HEK293 (cell line): ENCODE measurements at regions not wholly inside any gene's neighbourhood (a gene's known extent, or its start where the extent isn't known, plus 50 kb on each side); places are given as distances from the start of the nearest gene placed in this dataset.

Experiments used
- IKZF3 ChIP-seq: fragments of 450-650 bp; IDR thresholded peaks from 2 replicates; pipeline ENCODE4 v1.5.0; 2018; ENCODE audit warnings: missing biosample characterization, mild to moderate bottlenecking, missing genetic modification characterization, moderate library complexity
- SALL2 ChIP-seq: fragments of 450-650 bp; formaldehyde crosslinking; IDR thresholded peaks from 2 replicates; pipeline ENCODE4 v1.5.0; 2017; ENCODE audit warnings: missing biosample characterization, mild to moderate bottlenecking, missing genetic modification characterization, borderline replicate concordance
- ZBTB1 ChIP-seq: fragments of 450-650 bp; formaldehyde crosslinking; IDR thresholded peaks from 2 replicates; pipeline ENCODE4 v1.5.1; 2016; ENCODE audit warnings: missing biosample characterization, missing genetic modification characterization
- ZBTB21 ChIP-seq: fragments of 450-650 bp; formaldehyde crosslinking; IDR thresholded peaks from 2 replicates; pipeline ENCODE4 v1.5.1; 2017; ENCODE audit warnings: missing biosample characterization, missing genetic modification characterization
- ZNF274 ChIP-seq, 2 experiments: fragments of 200-500 bp in 1 of 2; fragments of 450-650 bp in 1 of 2; sonication (Bioruptor generic) in 1 of 2; formaldehyde crosslinking in 1 of 2; IDR thresholded peaks; 2 replicates each; pipeline versions ENCODE4 v1.5.1 to v1.6.1; 2014 to 2016; ENCODE audit warnings: borderline replicate concordance in 1 of 2, inconsistent platforms in 1 of 2, low read length in 1 of 2, missing biosample characterization in 1 of 2, missing genetic modification characterization in 1 of 2
- ZNF335 ChIP-seq: fragments of 450-650 bp; formaldehyde crosslinking; conservative IDR thresholded peaks from 2 replicates; pipeline ENCODE4 v1.5.1; 2016; ENCODE audit warnings: missing biosample characterization, missing genetic modification characterization
- TF ChIP-seq, protein P1 (sequence below): fragments of 450-650 bp; formaldehyde crosslinking; IDR thresholded peaks from 2 replicates; pipeline ENCODE4 v1.5.1; 2016; ENCODE audit warnings: missing biosample characterization, missing genetic modification characterization
- TF ChIP-seq, protein P2 (sequence below): fragments of 450-650 bp; formaldehyde crosslinking; IDR thresholded peaks from 2 replicates; pipeline ENCODE4 v1.5.1; 2016; ENCODE audit warnings: missing biosample characterization, missing genetic modification characterization
- TF ChIP-seq, protein P3 (sequence below): fragments of 450-650 bp; formaldehyde crosslinking; IDR thresholded peaks from 2 replicates; pipeline ENCODE4 v1.5.1; 2016; ENCODE audit warnings: missing biosample characterization, missing genetic modification characterization
- TF ChIP-seq, protein P4 (sequence below): fragments of 450-650 bp; formaldehyde crosslinking; IDR thresholded peaks from 2 replicates; pipeline ENCODE4 v1.5.1; 2016; ENCODE audit warnings: missing biosample characterization, missing genetic modification characterization
- TF ChIP-seq, protein P5 (sequence below): fragments of 450-650 bp; formaldehyde crosslinking; IDR thresholded peaks from 2 replicates; pipeline ENCODE4 v1.5.1; 2016; ENCODE audit warnings: missing biosample characterization, missing genetic modification characterization
- TF ChIP-seq, protein P6 (sequence below): fragments of 450-650 bp; formaldehyde crosslinking; IDR thresholded peaks from 2 replicates; pipeline ENCODE4 v1.5.1; 2016; ENCODE audit warnings: missing biosample characterization, missing genetic modification characterization, low read depth
- TF ChIP-seq, protein P7 (sequence below): fragments of 450-650 bp; formaldehyde crosslinking; IDR thresholded peaks from 2 replicates; pipeline ENCODE4 v1.5.1; 2017; ENCODE audit warnings: missing biosample characterization, missing genetic modification characterization

DNA sequence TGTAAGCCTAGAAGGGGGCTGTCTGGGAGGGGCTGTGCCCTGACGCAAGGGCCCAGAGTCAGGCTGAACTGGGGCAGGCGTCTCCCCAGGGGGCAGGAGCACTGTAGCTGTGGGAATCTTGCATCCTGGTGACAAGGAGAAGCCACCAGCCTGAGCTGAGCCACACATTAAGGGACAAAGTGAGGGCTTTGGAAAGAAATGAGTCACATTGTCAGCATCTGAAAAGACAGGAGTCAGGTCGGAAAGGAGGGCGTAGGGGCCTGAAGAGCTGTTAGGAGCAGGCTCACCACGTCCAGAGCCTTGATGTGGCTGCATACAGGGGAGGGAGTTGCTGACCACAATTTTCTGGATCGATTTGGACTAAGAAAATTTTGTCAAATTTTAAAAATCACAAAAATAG lies 298.6 kb downstream of the CYP26B1 start:
- TF ChIP-seq, protein P1, sequence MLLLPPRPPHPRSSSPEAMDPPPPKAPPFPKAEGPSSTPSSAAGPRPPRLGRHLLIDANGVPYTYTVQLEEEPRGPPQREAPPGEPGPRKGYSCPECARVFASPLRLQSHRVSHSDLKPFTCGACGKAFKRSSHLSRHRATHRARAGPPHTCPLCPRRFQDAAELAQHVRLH (tag by site-specific recombination): no peak
- TF ChIP-seq, protein P2, sequence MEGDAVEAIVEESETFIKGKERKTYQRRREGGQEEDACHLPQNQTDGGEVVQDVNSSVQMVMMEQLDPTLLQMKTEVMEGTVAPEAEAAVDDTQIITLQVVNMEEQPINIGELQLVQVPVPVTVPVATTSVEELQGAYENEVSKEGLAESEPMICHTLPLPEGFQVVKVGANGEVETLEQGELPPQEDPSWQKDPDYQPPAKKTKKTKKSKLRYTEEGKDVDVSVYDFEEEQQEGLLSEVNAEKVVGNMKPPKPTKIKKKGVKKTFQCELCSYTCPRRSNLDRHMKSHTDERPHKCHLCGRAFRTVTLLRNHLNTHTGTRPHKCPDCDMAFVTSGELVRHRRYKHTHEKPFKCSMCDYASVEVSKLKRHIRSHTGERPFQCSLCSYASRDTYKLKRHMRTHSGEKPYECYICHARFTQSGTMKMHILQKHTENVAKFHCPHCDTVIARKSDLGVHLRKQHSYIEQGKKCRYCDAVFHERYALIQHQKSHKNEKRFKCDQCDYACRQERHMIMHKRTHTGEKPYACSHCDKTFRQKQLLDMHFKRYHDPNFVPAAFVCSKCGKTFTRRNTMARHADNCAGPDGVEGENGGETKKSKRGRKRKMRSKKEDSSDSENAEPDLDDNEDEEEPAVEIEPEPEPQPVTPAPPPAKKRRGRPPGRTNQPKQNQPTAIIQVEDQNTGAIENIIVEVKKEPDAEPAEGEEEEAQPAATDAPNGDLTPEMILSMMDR (tag by site-specific recombination): no peak
- TF ChIP-seq, protein P3, sequence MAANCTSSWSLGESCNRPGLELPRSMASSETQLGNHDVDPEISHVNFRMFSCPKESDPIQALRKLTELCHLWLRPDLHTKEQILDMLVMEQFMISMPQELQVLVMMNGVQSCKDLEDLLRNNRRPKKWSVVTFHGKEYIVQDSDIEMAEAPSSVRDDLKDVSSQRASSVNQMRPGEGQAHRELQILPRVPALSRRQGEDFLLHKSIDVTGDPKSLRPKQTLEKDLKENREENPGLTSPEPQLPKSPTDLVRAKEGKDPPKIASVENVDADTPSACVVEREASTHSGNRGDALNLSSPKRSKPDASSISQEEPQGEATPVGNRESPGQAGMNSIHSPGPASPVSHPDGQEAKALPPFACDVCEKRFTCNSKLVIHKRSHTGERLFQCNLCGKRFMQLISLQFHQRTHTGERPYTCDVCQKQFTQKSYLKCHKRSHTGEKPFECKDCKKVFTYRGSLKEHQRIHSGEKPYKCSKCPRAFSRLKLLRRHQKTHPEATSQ: no peak
- TF ChIP-seq, protein P4, sequence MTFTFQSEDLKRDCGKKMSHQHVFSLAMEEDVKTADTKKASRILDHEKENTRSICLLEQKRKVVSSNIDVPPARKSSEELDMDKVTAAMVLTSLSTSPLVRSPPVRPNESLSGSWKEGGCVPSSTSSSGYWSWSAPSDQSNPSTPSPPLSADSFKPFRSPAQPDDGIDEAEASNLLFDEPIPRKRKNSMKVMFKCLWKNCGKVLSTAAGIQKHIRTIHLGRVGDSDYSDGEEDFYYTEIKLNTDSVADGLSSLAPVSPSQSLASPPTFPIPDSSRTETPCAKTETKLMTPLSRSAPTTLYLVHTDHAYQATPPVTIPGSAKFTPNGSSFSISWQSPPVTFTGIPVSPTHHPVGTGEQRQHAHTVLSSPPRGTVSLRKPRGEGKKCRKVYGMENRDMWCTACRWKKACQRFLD (tag by site-specific recombination): no peak
- TF ChIP-seq SALL2 (tag by site-specific recombination): no peak
- TF ChIP-seq, protein P5, sequence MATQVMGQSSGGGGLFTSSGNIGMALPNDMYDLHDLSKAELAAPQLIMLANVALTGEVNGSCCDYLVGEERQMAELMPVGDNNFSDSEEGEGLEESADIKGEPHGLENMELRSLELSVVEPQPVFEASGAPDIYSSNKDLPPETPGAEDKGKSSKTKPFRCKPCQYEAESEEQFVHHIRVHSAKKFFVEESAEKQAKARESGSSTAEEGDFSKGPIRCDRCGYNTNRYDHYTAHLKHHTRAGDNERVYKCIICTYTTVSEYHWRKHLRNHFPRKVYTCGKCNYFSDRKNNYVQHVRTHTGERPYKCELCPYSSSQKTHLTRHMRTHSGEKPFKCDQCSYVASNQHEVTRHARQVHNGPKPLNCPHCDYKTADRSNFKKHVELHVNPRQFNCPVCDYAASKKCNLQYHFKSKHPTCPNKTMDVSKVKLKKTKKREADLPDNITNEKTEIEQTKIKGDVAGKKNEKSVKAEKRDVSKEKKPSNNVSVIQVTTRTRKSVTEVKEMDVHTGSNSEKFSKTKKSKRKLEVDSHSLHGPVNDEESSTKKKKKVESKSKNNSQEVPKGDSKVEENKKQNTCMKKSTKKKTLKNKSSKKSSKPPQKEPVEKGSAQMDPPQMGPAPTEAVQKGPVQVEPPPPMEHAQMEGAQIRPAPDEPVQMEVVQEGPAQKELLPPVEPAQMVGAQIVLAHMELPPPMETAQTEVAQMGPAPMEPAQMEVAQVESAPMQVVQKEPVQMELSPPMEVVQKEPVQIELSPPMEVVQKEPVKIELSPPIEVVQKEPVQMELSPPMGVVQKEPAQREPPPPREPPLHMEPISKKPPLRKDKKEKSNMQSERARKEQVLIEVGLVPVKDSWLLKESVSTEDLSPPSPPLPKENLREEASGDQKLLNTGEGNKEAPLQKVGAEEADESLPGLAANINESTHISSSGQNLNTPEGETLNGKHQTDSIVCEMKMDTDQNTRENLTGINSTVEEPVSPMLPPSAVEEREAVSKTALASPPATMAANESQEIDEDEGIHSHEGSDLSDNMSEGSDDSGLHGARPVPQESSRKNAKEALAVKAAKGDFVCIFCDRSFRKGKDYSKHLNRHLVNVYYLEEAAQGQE (tag by site-specific recombination): no peak
- TF ChIP-seq ZBTB21 (tag by site-specific recombination): no peak
- no peak for TF ChIP-seq IKZF3
- TF ChIP-seq, protein P6, sequence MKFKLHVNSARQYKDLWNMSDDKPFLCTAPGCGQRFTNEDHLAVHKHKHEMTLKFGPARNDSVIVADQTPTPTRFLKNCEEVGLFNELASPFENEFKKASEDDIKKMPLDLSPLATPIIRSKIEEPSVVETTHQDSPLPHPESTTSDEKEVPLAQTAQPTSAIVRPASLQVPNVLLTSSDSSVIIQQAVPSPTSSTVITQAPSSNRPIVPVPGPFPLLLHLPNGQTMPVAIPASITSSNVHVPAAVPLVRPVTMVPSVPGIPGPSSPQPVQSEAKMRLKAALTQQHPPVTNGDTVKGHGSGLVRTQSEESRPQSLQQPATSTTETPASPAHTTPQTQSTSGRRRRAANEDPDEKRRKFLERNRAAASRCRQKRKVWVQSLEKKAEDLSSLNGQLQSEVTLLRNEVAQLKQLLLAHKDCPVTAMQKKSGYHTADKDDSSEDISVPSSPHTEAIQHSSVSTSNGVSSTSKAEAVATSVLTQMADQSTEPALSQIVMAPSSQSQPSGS (tag by site-specific recombination): no peak
- no peak for TF ChIP-seq ZNF335 (tag by site-specific recombination)
- TF ChIP-seq, protein P7, sequence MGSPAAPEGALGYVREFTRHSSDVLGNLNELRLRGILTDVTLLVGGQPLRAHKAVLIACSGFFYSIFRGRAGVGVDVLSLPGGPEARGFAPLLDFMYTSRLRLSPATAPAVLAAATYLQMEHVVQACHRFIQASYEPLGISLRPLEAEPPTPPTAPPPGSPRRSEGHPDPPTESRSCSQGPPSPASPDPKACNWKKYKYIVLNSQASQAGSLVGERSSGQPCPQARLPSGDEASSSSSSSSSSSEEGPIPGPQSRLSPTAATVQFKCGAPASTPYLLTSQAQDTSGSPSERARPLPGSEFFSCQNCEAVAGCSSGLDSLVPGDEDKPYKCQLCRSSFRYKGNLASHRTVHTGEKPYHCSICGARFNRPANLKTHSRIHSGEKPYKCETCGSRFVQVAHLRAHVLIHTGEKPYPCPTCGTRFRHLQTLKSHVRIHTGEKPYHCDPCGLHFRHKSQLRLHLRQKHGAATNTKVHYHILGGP: no peak
- no peak for TF ChIP-seq ZBTB1 (tag by site-specific recombination)
- TF ChIP-seq ZNF274 (IDR thresholded peaks at IDR 0.05; ENCODE audit: low read length): no peak
- no peak for TF ChIP-seq ZNF274 (tag by site-specific recombination; IDR thresholded peaks at IDR 0.05; ENCODE audit: borderline replicate concordance)
